Mesendoderm (in vitro differentiated cells): ENCODE measurements at regions not wholly inside any gene's neighbourhood (a gene's known extent, or its start where the extent isn't known, plus 50 kb on each side); places are given as distances from the start of the nearest gene placed in this dataset.

ENCODE experiments used
- DNase-seq: peaks from one replicate; pipeline ENCODE4 v3.0.0; 2013
- H2AK5ac ChIP-seq: 2 replicates; pipeline ENCODE4 v1.6.1; 2013; ENCODE audit warnings: low read length, inconsistent platforms
- H2BK120ac ChIP-seq: 2 replicates; pipeline ENCODE4 v1.6.1; 2013; ENCODE audit warnings: low read depth, mild to moderate bottlenecking, low read length, moderate library complexity, mixed read lengths
- H2BK15ac ChIP-seq: replicated peaks from 2 replicates; pipeline ENCODE4 v1.6.1; 2013; ENCODE audit warnings: low read depth, mild to moderate bottlenecking, moderate library complexity
- H2BK5ac ChIP-seq: 2 replicates; pipeline ENCODE4 v1.6.1; 2013; ENCODE audit warnings: low read length, inconsistent platforms
- H3K18ac ChIP-seq: 2 replicates; pipeline ENCODE4 v1.6.1; 2013; ENCODE audit warnings: mild to moderate bottlenecking, low read length, mixed read lengths
- H3K23ac ChIP-seq: one replicate; pipeline ENCODE4 v1.6.1; 2013; ENCODE audit warnings: low read length
- H3K27ac ChIP-seq: 2 replicates; pipeline ENCODE4 v1.5.1; 2013; ENCODE audit warnings: low read depth, mild to moderate bottlenecking, inconsistent platforms, low read length, moderate library complexity
- H3K27me3 ChIP-seq: 2 replicates; pipeline ENCODE4 v1.6.1; 2013; ENCODE audit warnings: low read length, control low read depth, mild to moderate bottlenecking, inconsistent platforms; ENCODE audit not compliant: insufficient read depth, poor library complexity
- H3K36me3 ChIP-seq: 2 replicates; pipeline ENCODE4 v1.6.1; 2013; ENCODE audit warnings: low read length, inconsistent platforms; ENCODE audit not compliant: control insufficient read depth, insufficient read depth
- H3K4ac ChIP-seq: one replicate; pipeline ENCODE4 v1.6.1; 2013; ENCODE audit warnings: low read depth, mild to moderate bottlenecking, low read length, moderate library complexity
- H3K4me1 ChIP-seq: 2 replicates; pipeline ENCODE4 v1.6.1; 2013; ENCODE audit warnings: low read depth, low read length, inconsistent platforms; ENCODE audit not compliant: control insufficient read depth
- H3K4me2 ChIP-seq: 2 replicates; pipeline ENCODE4 v1.6.1; 2013; ENCODE audit warnings: low read length
- H3K4me3 ChIP-seq: 2 replicates; pipeline ENCODE4 v1.5.1; 2013; ENCODE audit warnings: mild to moderate bottlenecking, low read length
- H3K56ac ChIP-seq: one replicate; pipeline ENCODE4 v1.6.1; 2013; ENCODE audit warnings: low read length
- H3K79me1 ChIP-seq: 2 replicates; pipeline ENCODE4 v1.6.1; 2013; ENCODE audit warnings: low read length, inconsistent platforms
- H3K79me2 ChIP-seq: 2 replicates; pipeline ENCODE4 v1.6.1; 2013; ENCODE audit warnings: mild to moderate bottlenecking, low read length; ENCODE audit not compliant: control insufficient read depth, insufficient read depth
- H3K9ac ChIP-seq: 2 replicates; pipeline ENCODE4 v1.6.1; 2013; ENCODE audit warnings: low read length, inconsistent platforms
- H4K5ac ChIP-seq: one replicate; pipeline ENCODE4 v1.6.1; 2013; ENCODE audit warnings: low read length
- H4K8ac ChIP-seq: one replicate; pipeline ENCODE4 v1.6.1; 2013; ENCODE audit warnings: low read depth, mild to moderate bottlenecking, control low read depth, low read length, moderate library complexity
- WGBS: extraction: QIAGEN DNeasy Blood & Tissue Kit; methylation state at CpG from one replicate; pipeline ENCODE4 v1.1.7; 2013; ENCODE audit warnings: low lambda C conversion rate, missing lambda C conversion rate; ENCODE audit not compliant: insufficient coverage; ENCODE audit errors: extremely low coverage; 5-methylcytosine and 5-hydroxymethylcytosine counted together

DNA sequence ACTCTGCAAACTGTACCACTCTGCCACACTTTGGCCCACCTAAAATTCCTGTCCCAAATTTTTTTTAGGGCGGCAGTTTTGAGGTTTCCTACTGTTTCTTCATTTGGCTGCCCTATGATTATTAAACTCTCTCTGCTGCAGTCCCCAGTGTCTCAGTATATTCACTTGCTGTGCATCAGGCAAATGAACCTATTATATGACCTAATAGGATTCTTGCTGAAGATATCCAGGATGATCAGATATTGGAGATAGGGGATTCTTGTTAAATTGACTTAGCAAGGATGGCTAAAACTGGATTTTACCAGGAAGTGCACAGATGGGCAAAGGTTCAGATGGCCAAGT, 410.8 kb upstream of the DDI1 start:
- H3K4me1 ChIP-seq, result no peaks in the 10 kb centered on the region
- no peaks in the 10 kb centered on the region for H3K79me1 ChIP-seq
- H2BK15ac ChIP-seq, result no peak overlapping the region
- H3K36me3 ChIP-seq, result no peaks in the 10 kb centered on the region
- H4K8ac ChIP-seq, result no peak overlapping the region
- no peak overlapping the region for H3K23ac ChIP-seq
- WGBS, result no CpG with 5 or more reads among the region's 1 CpG
- H3K79me2 ChIP-seq, result no peaks in the 10 kb centered on the region
- H2BK5ac ChIP-seq, result no peak overlapping the region
- no peaks in the 10 kb centered on the region for H3K27me3 ChIP-seq
- no peak overlapping the region for H3K4me3 ChIP-seq
- no peak overlapping the region for H2BK120ac ChIP-seq
- DNase-seq, result no peak
- no peak overlapping the region for H4K5ac ChIP-seq
- H3K4me2 ChIP-seq, result no peak overlapping the region
- no peak overlapping the region for H3K18ac ChIP-seq
- H2AK5ac ChIP-seq, result no peak overlapping the region
- H3K27ac ChIP-seq, result no peak overlapping the region
- H3K4ac ChIP-seq, result no peak overlapping the region
- no peak overlapping the region for H3K9ac ChIP-seq
- H3K56ac ChIP-seq, result no peak overlapping the region

DNA sequence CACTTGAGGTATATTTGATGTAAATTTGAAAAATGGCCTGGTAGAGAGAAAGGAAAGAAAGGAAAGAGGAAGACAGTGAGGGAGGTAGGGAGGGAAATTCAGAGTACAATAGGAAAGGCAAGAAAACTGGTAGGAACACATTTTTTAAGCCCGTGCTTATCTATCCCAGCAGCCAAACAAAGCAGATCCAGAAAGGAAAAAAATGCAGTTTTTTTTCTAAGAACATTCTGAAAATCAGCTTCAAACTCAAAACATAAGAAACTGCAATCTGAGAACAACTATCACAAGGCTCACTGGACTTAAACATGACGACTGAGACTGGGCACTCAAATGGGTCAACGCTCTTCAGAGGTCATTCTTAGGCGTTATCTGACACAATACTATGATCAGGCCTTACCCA, 408.3 kb upstream of the DDI1 start:
- no peak overlapping the region for H3K4me2 ChIP-seq
- no peaks in the 10 kb centered on the region for H3K79me1 ChIP-seq
- H2BK5ac ChIP-seq, result no peak overlapping the region
- no CpG with 5 or more reads among the region's 4 CpGs for WGBS
- no peak for DNase-seq
- H3K23ac ChIP-seq, result no peak overlapping the region
- H3K18ac ChIP-seq, result no peak overlapping the region
- no peak overlapping the region for H4K5ac ChIP-seq
- H2AK5ac ChIP-seq, result no peak overlapping the region
- no peak overlapping the region for H4K8ac ChIP-seq
- no peak overlapping the region for H3K9ac ChIP-seq
- H3K27me3 ChIP-seq, result no peaks in the 10 kb centered on the region
- no peak overlapping the region for H2BK15ac ChIP-seq
- no peak overlapping the region for H3K4ac ChIP-seq
- H3K27ac ChIP-seq, result no peak overlapping the region
- H3K79me2 ChIP-seq, result no peaks in the 10 kb centered on the region
- no peak overlapping the region for H2BK120ac ChIP-seq
- H3K36me3 ChIP-seq, result no peaks in the 10 kb centered on the region
- no peak overlapping the region for H3K4me3 ChIP-seq
- H3K56ac ChIP-seq, result no peak overlapping the region
- H3K4me1 ChIP-seq, result no peaks in the 10 kb centered on the region

DNA sequence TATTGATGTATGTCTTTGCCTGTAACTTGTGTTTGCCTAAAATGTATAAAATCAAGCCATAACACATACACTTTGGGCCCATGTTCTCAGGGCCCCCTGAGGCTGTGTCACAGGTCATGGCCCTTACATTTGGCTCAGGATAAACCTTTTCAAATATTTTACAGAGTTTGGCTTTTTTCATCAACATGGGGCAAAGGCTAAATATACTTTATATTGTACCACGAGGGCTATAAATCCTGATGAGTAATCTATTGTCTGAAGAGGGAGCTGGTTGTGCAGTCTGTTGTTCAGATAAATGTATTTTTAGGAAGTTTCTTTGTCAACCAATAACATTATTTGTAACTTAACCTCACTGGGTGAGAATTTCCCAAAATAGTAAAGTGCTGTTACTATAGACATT, 404.6 kb upstream of the DDI1 start:
- H3K4ac ChIP-seq, result no peak overlapping the region
- WGBS, result no CpG with 5 or more reads among the region's 1 CpG

DNA sequence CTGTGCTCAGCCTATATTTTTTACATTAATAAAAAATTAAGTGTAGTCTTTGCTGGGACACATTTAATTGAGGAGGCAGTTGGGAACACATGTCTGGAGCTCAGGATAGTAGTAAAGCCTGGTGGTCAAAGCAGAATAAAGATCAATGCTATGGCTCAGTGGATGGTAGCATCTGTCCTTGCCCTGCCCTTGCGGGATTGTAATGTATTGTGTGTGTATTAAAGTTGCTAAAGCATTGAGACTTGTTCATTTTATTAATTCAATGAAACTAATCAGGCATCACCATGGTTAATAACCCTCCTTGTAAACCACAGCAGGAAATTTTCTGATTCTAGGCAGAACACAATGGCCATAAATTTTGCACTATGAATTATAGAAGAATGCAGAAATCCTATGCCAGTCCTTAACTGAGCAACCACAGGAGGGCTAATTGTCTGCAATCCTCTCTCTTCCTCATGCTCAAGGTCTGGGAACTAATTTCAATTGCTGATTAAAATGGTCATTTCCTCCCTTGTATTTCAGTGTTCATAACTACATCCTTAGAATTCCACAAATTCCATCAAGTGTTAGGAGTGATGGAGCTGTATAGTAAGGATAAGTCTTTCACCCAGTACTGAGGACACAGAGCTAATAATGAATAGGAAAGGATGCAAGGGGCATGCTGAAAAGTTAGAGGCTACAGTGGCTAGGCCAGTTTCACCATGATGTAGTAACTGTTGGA, 403.2 kb upstream of the DDI1 start:
- Histone ChIP-seq H4K8ac (no peak overlapping the region), H3K9ac (no peak overlapping the region), H4K5ac (no peak overlapping the region), H3K56ac (no peak overlapping the region), H3K27ac (no peak overlapping the region), H2AK5ac (no peak overlapping the region), H2BK120ac (no peak overlapping the region), H3K36me3 (no peaks in the 10 kb centered on the region), H3K27me3 (no peaks in the 10 kb centered on the region), H2BK5ac (no peak overlapping the region), H3K18ac (no peak overlapping the region), H3K4me1 (no peaks in the 10 kb centered on the region), H3K4me2 (no peak overlapping the region), H3K4ac (no peak overlapping the region), H3K79me1 (no peaks in the 10 kb centered on the region), H3K23ac (no peak overlapping the region), H2BK15ac (no peak overlapping the region), H3K79me2 (no peaks in the 10 kb centered on the region), H3K4me3 (no peak overlapping the region)
- no CpG with 5 or more reads among the region's 1 CpG for WGBS
- DNase-seq, result peak; percentile 66

More for the DNA sequence above, 404.6 kb upstream of the DDI1 start:
- H3K4me2 ChIP-seq, result no peak overlapping the region
- H3K4me3 ChIP-seq, result no peak overlapping the region
- no peak overlapping the region for H3K23ac ChIP-seq
- H3K27ac ChIP-seq, result no peak overlapping the region
- H3K79me2 ChIP-seq, result no peaks in the 10 kb centered on the region
- no peak overlapping the region for H4K5ac ChIP-seq
- no peak overlapping the region for H3K18ac ChIP-seq
- no peak for DNase-seq
- H3K9ac ChIP-seq, result no peak overlapping the region
- H3K36me3 ChIP-seq, result no peaks in the 10 kb centered on the region
- H3K79me1 ChIP-seq, result no peaks in the 10 kb centered on the region
- H3K4me1 ChIP-seq, result no peaks in the 10 kb centered on the region
- H2BK5ac ChIP-seq, result no peak overlapping the region
- H2BK15ac ChIP-seq, result no peak overlapping the region
- H4K8ac ChIP-seq, result no peak overlapping the region
- H2AK5ac ChIP-seq, result no peak overlapping the region
- H3K56ac ChIP-seq, result no peak overlapping the region
- no peaks in the 10 kb centered on the region for H3K27me3 ChIP-seq
- no peak overlapping the region for H2BK120ac ChIP-seq

DNA sequence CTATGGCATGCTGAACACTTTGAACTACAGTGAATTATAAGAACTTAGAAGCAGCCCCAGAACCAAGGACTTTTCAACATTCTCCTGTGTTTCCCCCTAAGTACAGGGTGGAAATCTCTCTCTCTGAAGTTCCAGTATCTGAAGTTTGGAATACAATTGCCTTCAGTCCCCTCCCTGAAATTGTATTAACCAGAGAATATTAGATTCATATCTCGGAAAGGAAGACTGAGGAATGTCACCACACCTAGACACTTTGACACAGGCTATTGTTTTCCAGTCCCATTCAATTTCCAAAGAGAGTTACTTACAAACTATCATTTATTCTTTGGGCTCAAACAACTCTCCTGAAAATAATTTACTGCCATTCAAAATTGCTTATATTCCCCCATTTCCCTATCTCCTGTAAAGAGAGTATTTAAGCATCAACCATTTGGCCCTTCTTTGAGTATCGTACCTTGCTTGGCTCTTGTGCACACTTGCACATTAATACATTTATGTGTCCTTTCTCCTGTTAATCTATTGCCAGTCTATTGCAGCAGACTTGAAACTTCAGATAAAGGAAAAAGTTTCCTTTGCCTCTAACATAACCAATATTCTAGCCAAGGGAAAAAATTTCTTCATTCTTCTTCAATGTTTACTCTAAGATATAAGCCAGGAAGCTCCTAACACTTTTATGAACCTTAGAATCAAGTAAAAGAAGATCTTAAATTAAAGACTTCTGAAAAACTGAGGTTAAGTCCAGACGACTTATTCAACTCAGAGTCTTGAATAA, 402.4 kb upstream of the DDI1 start:
- Histone ChIP-seq H3K36me3 (no peaks in the 10 kb centered on the region), H3K27ac (no peak overlapping the region), H2BK15ac (no peak overlapping the region), H3K23ac (no peak overlapping the region), H3K79me2 (no peaks in the 10 kb centered on the region), H3K4me2 (no peak overlapping the region), H3K27me3 (no peaks in the 10 kb centered on the region), H3K4ac (no peak overlapping the region), H3K9ac (no peak overlapping the region), H3K79me1 (no peaks in the 10 kb centered on the region), H2BK5ac (no peak overlapping the region), H3K4me3 (no peak overlapping the region), H3K18ac (no peak overlapping the region), H3K4me1 (no peaks in the 10 kb centered on the region), H3K56ac (no peak overlapping the region), H4K8ac (peak overlapping the region; percentile 13), H2AK5ac (no peak overlapping the region), H4K5ac (no peak overlapping the region), H2BK120ac (no peak overlapping the region)
- no peak for DNase-seq
- WGBS, result no CpG with 5 or more reads among the region's 3 CpGs
